KMS-11 (cell line): ENCODE measurements at regions not wholly inside any gene's neighbourhood (a gene's known extent, or its start where the extent isn't known, plus 50 kb on each side); places are given as distances from the start of the nearest gene placed in this dataset.

Experiments used
- H2AFZ ChIP-seq: fragments of 200-600 bp; sonication (generic); 2 replicates; pipeline ENCODE4 v1.6.1; 2016; ENCODE audit warnings: antibody characterized with exemption, mixed run types, low read depth
- H3K27ac ChIP-seq: fragments of 200-600 bp; sonication (generic); 2 replicates; pipeline ENCODE4 v1.6.1; 2016; ENCODE audit warnings: mild to moderate bottlenecking, mixed run types
- H3K27me3 ChIP-seq: fragments of 200-600 bp; sonication (generic); 2 replicates; pipeline ENCODE4 v1.6.1; 2017; ENCODE audit warnings: mild to moderate bottlenecking, low read depth, mixed run types, moderate library complexity; ENCODE audit not compliant: insufficient read depth
- H3K36me3 ChIP-seq: fragments of 200-600 bp; sonication (generic); 2 replicates; pipeline ENCODE4 v1.6.1; 2017; ENCODE audit warnings: mild to moderate bottlenecking, mixed run types; ENCODE audit not compliant: insufficient read depth
- H3K4me1 ChIP-seq: fragments of 200-600 bp; sonication (generic); 2 replicates; pipeline ENCODE4 v1.6.1; 2016; ENCODE audit warnings: mild to moderate bottlenecking, low read depth, mixed run types; ENCODE audit not compliant: poor library complexity, severe bottlenecking
- H3K4me2 ChIP-seq: fragments of 200-600 bp; sonication (generic); 2 replicates; pipeline ENCODE4 v1.7.0; 2016; ENCODE audit warnings: mild to moderate bottlenecking, mixed run types
- H3K4me3 ChIP-seq: fragments of 200-600 bp; sonication (generic); IDR thresholded peaks from 2 replicates; pipeline ENCODE4 v1.6.1; 2017; ENCODE audit warnings: low read depth, low read length, mixed read lengths; ENCODE audit not compliant: insufficient read depth
- H3K79me2 ChIP-seq: fragments of 200-600 bp; sonication (generic); 2 replicates; pipeline ENCODE4 v1.6.1; 2016; ENCODE audit warnings: low read depth, mixed run types; ENCODE audit not compliant: insufficient read depth
- H3K9ac ChIP-seq: fragments of 200-600 bp; sonication (generic); 2 replicates; pipeline ENCODE4 v1.6.1; 2016; ENCODE audit warnings: mild to moderate bottlenecking, mixed run types
- H4K20me1 ChIP-seq: fragments of 200-600 bp; sonication (generic); 2 replicates; pipeline ENCODE4 v1.6.1; 2016; ENCODE audit warnings: mild to moderate bottlenecking, mixed run types; ENCODE audit not compliant: insufficient read depth
- TF ChIP-seq, protein P1 (sequence below): fragments of 200-600 bp; sonication (generic); conservative IDR thresholded peaks from 2 replicates; pipeline ENCODE4 v1.6.1; 2017; ENCODE audit warnings: low read depth, mild to moderate bottlenecking, antibody characterized with exemption, low read length, moderate library complexity, mixed read lengths

DNA sequence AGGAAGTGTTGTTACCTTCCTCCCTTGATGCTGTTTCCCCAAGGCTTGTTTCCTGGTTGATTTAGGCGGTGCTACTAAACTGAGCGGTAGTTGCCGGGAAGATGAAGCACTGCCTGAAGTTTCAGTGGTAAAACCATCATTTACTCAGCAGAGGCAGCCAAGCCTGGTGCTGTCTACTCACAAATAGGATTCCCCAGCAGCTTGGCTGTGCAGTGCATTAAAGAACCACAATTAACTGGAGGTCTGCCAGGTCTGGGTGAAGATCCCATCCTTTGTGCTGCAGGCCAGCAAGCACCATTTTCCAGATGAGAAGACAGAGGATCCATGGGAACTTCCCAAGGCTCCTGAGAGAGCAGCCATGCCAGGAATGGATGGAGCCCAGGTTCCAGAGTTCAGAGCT, 231.9 kb upstream of the E2F8 start:
- Histone ChIP-seq H3K36me3 (no peaks in the 10 kb centered on the region), H3K27me3 (no peaks in the 10 kb centered on the region), H3K4me2 (peak overlapping the region; percentile 52), H4K20me1 (no peaks in the 10 kb centered on the region), H3K4me1 (peaks cover 59% of the 10 kb centered on the region), H3K27ac (peak overlapping the region; percentile 32; the same call in 1 of the 2 replicates), H3K9ac (no peak overlapping the region), H2AFZ (no peak overlapping the region), H3K79me2 (no peaks in the 10 kb centered on the region; the same call in 1 of the 2 replicates), H3K4me3 (no peak overlapping the region)
- TF ChIP-seq, protein P1, sequence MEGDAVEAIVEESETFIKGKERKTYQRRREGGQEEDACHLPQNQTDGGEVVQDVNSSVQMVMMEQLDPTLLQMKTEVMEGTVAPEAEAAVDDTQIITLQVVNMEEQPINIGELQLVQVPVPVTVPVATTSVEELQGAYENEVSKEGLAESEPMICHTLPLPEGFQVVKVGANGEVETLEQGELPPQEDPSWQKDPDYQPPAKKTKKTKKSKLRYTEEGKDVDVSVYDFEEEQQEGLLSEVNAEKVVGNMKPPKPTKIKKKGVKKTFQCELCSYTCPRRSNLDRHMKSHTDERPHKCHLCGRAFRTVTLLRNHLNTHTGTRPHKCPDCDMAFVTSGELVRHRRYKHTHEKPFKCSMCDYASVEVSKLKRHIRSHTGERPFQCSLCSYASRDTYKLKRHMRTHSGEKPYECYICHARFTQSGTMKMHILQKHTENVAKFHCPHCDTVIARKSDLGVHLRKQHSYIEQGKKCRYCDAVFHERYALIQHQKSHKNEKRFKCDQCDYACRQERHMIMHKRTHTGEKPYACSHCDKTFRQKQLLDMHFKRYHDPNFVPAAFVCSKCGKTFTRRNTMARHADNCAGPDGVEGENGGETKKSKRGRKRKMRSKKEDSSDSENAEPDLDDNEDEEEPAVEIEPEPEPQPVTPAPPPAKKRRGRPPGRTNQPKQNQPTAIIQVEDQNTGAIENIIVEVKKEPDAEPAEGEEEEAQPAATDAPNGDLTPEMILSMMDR = no peak

DNA sequence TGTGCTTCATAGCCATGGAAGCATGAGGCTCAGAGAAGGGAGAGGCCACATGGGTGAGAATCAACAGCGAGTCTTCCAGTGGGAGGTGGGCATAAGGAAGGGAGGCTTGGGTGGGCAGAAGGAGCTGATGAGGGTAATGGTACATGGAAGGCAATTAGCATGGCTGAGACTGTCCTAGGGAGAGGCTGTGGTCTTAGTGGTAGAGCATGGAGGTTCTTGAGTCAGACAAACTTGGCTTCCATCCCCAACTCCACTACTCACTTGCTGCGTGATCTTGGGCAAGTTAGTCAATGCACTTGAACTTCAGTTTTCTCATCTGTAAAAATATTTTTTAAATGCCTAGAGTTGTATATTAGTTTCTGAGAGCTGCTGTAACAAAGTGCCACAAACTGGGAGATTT, 227.2 kb upstream of the E2F8 start:
- Histone ChIP-seq H3K27ac (no peak overlapping the region), H2AFZ (no peak overlapping the region), H3K36me3 (no peaks in the 10 kb centered on the region), H3K4me1 (peaks cover 93% of the 10 kb centered on the region), H3K9ac (no peak overlapping the region), H3K4me3 (no peak overlapping the region), H3K27me3 (no peaks in the 10 kb centered on the region), H4K20me1 (no peaks in the 10 kb centered on the region), H3K4me2 (no peak overlapping the region), H3K79me2 (peaks cover 3% of the 10 kb centered on the region; the same call in 1 of the 2 replicates)
- TF ChIP-seq, protein P1 = no peak

DNA sequence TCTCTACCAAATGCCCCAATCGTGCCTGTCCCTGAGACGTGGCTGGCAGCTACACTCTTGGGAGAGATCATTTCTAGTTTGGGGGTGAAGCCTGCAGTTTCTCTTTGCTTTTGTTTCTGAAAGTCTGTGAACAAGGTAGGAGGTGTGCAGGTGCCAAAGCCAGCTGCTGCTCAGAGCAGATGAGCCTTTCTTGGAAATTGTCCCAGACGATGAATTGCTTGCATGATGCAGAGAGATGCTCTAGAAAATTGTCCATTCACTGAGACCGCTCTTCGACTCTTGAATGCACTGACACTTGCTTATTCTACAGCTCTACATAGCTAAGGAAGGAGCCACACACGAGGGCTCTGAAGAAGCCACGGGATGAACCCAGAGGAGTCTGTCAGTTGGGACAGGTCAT, 225.6 kb upstream of the E2F8 start:
- Histone ChIP-seq H3K9ac (peak overlapping the region; percentile 17; the same call in 1 of the 2 replicates), H3K4me2 (peak overlapping the region; percentile 85), H3K36me3 (no peaks in the 10 kb centered on the region), H4K20me1 (no peaks in the 10 kb centered on the region), H2AFZ (no peak overlapping the region), H3K27ac (peak overlapping the region; percentile 29; the same call in 1 of the 2 replicates), H3K27me3 (no peaks in the 10 kb centered on the region), H3K4me1 (peaks cover 81% of the 10 kb centered on the region), H3K4me3 (no peak overlapping the region), H3K79me2 (peaks cover 3% of the 10 kb centered on the region; the same call in 1 of the 2 replicates)
- TF ChIP-seq, protein P1 = no peak

DNA sequence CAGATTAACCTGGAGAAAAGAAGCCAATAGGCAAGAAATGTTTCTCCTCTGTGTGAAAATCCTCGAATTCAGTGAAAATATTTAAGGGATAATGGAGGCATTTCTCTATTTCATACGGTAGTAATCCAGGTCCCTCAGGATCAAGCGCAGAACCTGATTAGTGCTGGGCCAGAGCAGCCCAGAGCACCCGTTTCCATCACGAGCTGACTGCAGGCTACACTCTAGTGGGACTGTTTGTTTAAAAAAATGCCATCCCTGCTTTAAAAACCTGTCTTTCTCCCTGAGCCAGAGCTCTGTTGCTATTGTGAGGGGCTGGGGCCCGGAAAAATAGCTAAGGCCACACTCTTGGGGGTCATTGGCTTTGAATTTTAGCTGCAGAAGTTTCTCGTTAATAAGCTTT, 223.2 kb upstream of the E2F8 start:
- Histone ChIP-seq H3K4me3 (no peak overlapping the region), H3K4me2 (no peak overlapping the region), H3K79me2 (peaks cover 3% of the 10 kb centered on the region; the same call in 1 of the 2 replicates), H3K36me3 (no peaks in the 10 kb centered on the region), H3K4me1 (peaks cover 64% of the 10 kb centered on the region), H3K9ac (no peak overlapping the region), H3K27ac (no peak overlapping the region), H4K20me1 (no peaks in the 10 kb centered on the region), H3K27me3 (no peaks in the 10 kb centered on the region), H2AFZ (no peak overlapping the region)
- TF ChIP-seq, protein P1 = no peak
